ENCODE measurements at regions not wholly inside any gene's neighbourhood (a gene's known extent, or its start where the extent isn't known, plus 50 kb on each side); places are given as distances from the start of the nearest gene placed in this dataset.

DNA sequence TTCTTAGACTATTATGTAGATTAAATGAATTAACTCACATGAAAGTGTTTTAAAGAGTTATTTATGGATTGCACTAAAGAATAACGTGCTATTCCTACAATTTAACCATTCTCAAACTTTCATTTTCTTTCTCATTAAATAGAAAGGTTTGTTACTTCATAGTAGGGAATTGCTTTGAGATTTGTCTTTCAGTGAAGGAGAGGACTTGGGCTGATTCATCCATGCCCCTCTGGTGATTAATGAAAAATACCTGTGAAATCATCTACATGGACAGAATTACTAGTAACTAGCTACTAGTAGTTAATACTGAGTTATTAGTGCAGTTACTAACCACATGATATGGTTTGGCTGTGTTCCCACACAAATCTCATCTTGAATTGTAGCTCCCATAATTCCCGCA lies 275.8 kb upstream of the CDH20 start:
- in situ Hi-C loops (cut with HindIII; ENCODE audit: low pct_unique_long_range_greater_than_20kb, low sequenced_read_pairs): no loop called here
- no peak for DNase-seq (ENCODE audit: low read depth, low spot score)

DNA sequence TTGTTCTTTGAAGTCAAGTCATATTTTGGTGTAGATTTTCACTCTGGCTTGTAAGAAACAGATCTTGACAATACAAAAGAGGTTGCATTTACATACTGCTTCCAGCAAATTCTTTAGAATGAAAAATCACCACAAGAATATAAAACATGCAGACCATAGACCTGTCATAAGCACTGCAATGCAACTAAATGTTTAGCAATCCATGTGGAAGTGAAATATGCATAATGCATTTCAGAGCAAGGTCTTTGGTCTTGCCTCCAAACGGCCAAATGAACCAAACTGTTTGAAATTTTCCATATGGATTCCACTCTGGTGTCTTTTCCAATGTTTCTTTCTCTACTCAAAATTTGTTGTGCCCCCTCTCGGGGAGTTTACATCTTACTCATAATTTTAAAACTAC lies 271.0 kb upstream of the CDH20 start:
- in situ Hi-C loops (cut with HindIII; ENCODE audit: low pct_unique_long_range_greater_than_20kb, low sequenced_read_pairs): no loop called here
- no peak for DNase-seq (ENCODE audit: low read depth, low spot score)

DNA sequence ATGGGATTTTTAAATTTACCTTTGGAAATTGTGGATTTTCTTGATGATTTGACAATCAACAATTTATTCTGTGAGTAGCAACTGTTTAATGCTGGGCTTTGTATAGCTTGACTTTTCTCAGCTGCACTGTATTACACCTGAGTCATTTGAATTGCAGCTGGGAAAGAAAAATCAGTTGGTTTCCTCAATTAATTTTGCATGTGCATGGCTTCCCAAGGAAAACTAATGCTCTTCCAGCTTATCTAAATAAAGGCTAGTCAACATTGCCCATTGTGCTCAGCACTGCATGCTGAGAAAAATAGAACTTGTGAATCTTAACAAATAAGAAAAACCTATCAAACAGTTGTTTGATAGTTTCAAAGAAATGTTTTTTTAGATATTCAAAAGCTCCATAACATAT lies 268.3 kb upstream of the CDH20 start:
- no peak for DNase-seq (ENCODE audit: low read depth, low spot score)
- in situ Hi-C loops (cut with HindIII; ENCODE audit: low pct_unique_long_range_greater_than_20kb, low sequenced_read_pairs): no loop called here

DNA sequence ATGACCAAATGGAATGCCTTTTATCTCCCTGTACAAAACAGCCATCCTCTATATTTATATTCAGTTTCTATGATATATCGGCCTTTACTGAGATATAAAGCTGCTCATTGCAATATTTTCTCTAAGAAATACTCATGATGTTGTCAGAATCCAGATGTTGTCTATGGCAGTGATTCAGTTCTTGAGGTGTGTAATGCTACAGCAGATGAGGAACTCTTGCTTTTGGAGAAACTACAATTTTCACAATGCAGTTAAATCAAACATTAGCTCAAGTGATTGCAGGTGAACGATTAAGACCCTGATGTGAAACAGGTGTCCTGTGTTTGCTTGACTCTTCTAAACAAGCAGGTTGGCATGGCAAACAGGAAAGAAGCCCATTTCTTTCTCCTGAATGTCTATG lies 256.2 kb upstream of the CDH20 start:
- no peak for DNase-seq (ENCODE audit: low read depth, low spot score)
- in situ Hi-C loops (cut with HindIII; ENCODE audit: low pct_unique_long_range_greater_than_20kb, low sequenced_read_pairs): no loop called here

DNA sequence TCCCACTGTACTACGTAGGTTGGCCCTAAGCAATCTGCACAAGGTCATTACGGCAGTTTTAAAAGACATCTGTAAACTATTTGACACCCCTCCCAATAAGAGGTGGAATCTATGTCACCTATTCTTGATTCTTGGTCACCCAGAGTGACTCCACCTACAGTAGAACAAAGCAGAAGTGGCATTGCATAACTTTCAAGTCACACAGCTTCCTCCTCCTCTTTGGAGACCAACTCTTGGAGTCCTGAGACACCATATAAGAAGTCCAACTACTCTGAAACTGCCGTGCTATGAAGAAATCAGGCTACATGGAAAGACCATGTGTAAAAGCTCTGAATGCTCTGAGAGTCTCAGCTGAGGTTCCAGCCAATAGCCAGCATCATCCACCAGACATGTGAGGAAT lies 253.5 kb upstream of the CDH20 start:
- no peak for DNase-seq (ENCODE audit: low read depth, low spot score)
- in situ Hi-C loops (cut with HindIII; ENCODE audit: low pct_unique_long_range_greater_than_20kb, low sequenced_read_pairs): no loop called here

DNA sequence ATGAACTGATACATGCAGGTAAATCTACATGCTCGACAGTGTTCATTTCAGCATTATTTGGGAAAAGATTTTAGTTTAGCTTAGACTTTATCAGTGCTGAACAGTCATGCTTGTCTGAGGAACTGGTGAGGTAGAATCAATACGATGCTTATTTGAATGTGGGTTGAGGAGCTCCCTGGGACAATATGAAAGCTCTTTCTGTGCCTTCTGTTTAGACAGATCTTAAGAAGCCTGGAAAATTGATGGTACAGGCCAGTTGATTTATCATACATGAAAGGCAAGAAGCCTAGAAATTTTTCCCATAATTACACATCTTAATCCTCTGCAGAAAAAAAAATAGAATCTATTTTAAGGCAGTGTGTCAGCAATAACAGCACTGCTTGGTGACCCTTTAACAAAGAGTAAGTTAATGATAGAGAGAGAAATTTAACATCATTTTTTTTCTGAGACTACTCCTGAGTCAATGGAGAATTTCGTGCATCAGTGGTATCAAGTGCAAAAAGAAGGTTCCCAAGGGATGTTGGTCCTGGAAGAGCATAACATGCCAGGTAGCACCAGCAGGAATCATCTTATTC lies 252.2 kb upstream of the CDH20 start:
- in situ Hi-C loops (cut with HindIII; ENCODE audit: low pct_unique_long_range_greater_than_20kb, low sequenced_read_pairs): no loop called here
- no peak for DNase-seq (ENCODE audit: low read depth, low spot score)

DNA sequence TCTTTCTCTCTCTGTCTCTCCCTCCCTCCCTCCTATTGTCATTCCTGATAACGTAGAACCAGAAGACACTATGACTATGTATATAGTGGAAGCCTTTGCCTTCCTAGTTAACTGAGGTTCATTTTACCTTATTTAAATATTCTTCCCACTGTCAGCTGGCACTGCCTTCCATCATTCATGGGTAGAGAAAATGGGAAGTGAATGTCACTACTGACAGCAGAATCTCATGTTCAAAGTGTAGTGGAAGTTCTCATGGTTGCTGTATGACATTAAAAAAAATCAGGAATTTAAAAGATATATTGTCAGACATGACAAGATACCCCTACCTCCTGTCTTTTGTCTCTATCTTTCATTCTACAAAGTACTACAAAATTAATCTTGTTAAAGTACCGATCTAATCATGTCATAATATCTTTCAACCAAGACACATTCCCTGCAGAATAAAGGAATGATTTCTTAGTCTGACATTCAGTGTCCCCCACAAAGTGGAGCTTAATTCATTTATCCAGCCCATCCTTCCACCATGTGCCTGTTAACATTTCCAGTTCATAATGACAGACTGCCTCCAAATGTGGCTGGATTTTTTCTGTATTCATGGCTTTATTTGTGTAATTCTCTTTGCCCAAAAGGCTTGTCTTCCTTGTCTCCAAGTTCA lies 250.1 kb upstream of the CDH20 start:
- in situ Hi-C loops (cut with HindIII; ENCODE audit: low pct_unique_long_range_greater_than_20kb, low sequenced_read_pairs): no loop called here
- no peak for DNase-seq (ENCODE audit: low read depth, low spot score)

DNA sequence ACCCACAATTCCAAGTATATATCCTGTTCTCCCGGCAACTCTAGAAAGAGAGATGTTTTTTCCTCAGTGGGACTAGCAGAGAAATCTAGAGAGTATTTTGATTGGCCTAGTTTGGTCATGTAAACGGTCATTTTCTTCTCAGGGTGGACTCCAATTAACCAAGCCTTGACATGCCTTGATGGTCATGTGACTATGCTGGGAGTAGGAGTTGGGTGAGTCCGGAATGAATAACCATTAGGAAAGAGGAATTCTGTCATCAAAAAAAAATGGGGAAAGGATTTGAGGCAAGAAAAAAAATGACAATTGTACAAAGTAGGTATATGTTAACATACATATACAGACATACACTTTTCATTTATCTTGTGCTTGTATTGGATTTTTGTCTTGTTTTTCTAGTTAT lies 248.2 kb upstream of the CDH20 start:
- in situ Hi-C loops (cut with HindIII; ENCODE audit: low pct_unique_long_range_greater_than_20kb, low sequenced_read_pairs): no loop called here
- DNase-seq (ENCODE audit: low read depth, low spot score): no peak

DNA sequence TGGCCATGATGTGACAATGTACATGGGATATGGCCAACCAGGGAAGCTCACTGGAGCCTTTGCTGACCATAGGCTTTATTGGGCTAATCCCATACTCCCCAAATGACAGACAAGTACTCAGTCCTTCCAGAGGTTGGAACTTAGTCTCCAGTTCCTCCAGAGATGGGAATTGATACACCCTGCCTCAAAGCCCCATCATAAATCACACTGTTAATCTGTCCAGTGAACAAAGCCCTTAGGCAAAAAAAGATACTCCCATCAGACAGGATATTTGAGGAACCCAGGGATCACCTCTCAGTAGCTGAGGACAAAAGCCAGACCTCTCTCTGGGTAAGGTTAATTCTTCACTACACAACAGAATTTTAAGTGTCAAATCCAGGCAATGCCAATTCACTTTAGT lies 247.5 kb upstream of the CDH20 start:
- DNase-seq (ENCODE audit: low read depth, low spot score): no peak
- in situ Hi-C loops (cut with HindIII; ENCODE audit: low pct_unique_long_range_greater_than_20kb, low sequenced_read_pairs): no loop called here

DNA sequence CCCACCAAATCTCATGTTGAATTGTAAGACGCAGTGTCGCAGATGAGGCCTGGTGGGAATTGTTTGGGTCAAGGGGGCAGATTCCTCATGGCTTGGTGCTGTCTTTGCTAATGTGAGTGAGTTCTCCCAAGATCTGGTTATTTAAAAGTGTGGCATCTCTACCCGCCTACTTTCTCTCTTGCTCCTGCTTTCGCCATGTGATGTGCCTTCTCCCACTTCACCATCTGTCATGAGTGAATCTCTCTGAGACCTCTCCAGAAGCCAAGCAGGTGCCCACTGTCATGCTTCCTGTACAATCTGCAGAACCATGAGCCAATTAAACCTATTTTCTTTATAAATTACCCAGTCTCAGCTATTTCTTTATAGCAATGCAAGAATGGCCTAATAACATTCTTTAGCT lies 246.6 kb upstream of the CDH20 start:
- in situ Hi-C loops (cut with HindIII; ENCODE audit: low pct_unique_long_range_greater_than_20kb, low sequenced_read_pairs): no loop called here

DNA sequence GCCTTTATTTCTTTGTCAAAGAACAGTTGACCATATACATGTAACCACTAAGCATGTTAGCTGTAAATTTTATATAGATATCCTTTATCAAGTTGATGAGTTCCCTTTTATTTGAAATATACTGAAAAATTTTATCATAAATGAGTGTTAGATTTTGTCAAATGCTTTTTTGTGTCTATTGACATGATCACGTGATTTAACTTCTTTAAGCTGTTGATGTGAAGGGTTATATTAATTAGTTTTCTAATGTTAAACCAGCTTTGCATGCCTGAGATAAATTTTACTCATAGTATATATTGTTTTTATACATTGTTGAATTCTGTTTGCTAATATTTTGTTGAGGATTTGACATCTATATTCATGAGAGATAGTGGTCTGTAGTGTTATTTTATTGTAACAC lies 241.9 kb upstream of the CDH20 start:
- in situ Hi-C loops (cut with HindIII; ENCODE audit: low pct_unique_long_range_greater_than_20kb, low sequenced_read_pairs): no loop called here
- no peak for DNase-seq (ENCODE audit: low read depth, low spot score)

More for the DNA sequence above, 246.6 kb upstream of the CDH20 start:
- no peak for DNase-seq (ENCODE audit: low read depth, low spot score)

DNA sequence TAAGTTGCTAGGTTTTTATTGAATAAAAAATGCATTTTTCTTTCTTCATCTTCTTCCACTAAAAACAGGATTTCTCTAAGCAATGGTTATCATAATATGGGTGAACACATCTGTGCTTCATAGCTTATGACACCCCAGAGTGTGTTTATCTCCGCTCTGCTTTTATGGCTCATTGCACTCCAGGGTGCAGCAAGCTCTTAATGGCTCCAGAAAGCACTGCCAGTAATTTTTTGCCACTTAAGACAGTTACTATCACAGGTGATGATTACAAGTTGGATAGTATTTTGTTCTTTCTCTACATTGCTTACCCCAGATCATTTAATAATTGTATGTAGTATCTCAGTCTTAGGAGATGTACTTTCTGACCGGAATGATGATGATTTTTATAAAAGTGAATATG lies 239.3 kb upstream of the CDH20 start:
- in situ Hi-C loops (cut with HindIII; ENCODE audit: low pct_unique_long_range_greater_than_20kb, low sequenced_read_pairs): no loop called here
- no peak for DNase-seq (ENCODE audit: low read depth, low spot score)

DNA sequence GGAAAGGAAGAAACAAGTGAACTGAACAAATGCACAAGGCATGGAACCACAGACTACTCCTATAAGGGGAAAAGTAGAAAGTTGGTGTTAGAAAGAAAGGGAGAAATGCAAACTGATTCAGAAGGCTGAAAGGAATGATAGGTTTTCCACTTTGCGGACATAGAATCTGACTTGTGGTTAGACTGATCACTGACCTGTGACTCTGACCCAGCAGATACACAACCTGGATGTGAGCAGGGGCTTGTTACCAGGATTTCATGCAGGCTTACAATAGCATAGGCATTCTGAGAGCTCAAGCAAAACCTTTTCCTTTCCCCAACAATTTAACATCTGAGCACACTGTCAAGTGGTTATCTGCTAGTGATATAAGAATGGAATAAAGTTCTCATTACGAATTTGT lies 237.0 kb upstream of the CDH20 start:
- in situ Hi-C loops (cut with HindIII; ENCODE audit: low pct_unique_long_range_greater_than_20kb, low sequenced_read_pairs): no loop called here
- DNase-seq (ENCODE audit: low read depth, low spot score): no peak

DNA sequence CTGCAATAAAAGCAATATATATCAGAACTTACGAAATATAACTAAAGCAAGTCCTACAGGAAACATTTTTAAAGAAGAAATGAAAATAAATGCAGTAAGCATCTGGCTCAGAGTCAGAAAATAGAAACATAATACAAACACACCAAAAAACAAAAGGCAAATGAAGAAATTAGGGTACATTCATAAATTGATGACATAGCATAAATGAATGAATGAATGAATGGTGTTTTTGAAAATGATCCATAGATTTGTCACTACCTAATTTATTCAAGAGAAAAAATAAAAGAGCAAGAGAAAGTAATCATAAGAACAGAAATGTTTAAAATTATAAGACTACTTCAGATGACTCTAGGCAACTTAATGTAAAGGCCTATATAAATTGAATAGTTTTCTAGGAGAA lies 226.1 kb upstream of the CDH20 start:
- in situ Hi-C loops (cut with HindIII; ENCODE audit: low pct_unique_long_range_greater_than_20kb, low sequenced_read_pairs): no loop called here
- DNase-seq (ENCODE audit: low read depth, low spot score): no peak

DNA sequence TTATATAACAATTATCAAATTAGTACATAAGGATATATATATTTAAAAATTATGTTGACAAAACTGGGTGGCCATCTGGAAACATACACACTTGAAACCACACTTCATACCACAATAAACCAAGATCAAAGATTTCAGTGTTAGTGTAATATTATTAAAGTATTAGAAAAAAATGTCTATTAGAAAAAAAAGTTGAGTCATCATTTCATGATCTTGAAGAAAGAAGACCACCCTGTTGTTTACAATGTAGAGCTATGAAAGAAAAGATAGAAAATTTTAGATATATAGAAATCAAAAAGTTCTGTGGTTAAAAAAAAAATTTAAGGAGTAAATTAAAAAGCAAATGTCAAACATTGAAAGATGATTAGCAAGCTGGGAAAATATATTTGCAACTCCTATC lies 224.5 kb upstream of the CDH20 start:
- no peak for DNase-seq (ENCODE audit: low read depth, low spot score)
- in situ Hi-C loops (cut with HindIII; ENCODE audit: low pct_unique_long_range_greater_than_20kb, low sequenced_read_pairs): no loop called here

DNA sequence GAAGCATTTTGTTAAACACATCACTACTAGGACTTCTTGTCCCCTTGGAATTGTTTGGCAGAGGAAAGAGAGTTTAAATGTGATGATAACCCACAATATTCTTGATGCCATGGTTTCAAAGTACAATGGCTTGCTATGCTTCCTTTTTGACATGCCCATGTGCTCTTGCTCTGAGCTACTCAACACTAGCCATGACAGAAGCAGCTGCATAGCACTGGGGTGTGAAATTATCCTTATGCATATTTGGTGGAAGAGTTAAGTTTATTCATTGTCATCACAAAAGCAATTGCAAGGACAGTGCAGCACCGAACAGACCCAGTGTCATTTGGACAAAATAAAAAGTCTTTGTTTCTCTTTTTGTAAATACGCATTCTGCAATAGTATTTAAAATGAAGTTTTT lies 209.9 kb upstream of the CDH20 start:
- DNase-seq (ENCODE audit: low read depth, low spot score): no peak
- in situ Hi-C loops (cut with HindIII; ENCODE audit: low pct_unique_long_range_greater_than_20kb, low sequenced_read_pairs): no loop called here

DNA sequence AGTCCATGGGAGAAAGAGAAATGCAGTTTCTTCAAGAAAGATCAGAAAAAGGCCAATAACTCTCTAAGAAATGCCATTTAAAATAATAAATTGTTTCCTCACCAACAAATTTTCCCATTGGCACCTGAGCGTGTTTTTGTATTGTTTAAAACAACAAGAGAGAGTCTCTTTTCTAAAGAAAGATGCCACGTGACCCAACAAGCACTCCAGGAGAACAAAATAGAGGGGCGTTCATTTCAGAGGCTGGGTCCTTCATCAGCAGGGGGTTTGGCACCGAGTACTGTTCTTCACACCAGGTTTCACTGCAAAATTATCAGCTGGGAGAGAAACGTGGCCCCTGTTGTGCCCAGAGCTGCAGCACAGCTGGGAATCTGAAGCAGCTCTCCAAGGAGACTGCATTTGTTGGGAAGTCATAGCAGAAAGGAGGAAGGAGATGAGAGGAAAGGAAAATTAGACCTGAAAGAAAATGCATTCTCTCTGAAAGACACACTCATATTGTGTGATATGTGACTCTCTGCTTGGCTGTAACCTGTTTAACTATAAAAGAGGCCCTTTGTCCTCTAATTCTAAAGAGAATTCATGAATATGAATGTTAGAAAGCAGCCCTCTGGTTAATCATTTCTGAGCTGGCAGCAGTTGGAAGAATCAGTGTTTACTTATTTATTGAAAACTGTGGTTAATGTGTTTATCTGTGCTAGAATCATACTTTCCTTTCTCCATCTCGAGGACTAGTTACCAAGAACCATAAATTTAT lies 205.3 kb upstream of the CDH20 start:
- in situ Hi-C loops (cut with HindIII; ENCODE audit: low pct_unique_long_range_greater_than_20kb, low sequenced_read_pairs): no loop called here
- DNase-seq (ENCODE audit: low read depth, low spot score): peak; percentile 8

DNA sequence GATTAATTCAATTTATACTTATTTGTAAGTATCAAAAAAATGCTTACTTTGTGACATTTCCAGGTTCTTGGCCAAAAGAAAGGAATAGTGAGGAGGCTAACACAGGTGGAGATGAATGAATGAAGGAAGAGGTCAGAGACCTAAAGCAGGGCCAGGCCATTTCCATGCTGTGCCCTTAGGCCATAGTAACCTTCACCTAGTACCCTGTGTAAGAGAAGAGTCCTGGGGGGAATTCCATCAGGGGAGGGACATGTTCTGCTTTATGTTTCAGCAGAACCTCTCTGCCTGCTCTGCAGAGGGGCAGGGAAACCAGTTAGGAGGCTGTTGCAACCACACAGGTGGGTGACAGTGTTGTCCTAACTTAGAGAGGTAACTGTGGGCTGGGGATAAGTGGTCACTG lies 204.2 kb upstream of the CDH20 start:
- no peak for DNase-seq (ENCODE audit: low read depth, low spot score)
- in situ Hi-C loops (cut with HindIII; ENCODE audit: low pct_unique_long_range_greater_than_20kb, low sequenced_read_pairs): no loop called here

DNA sequence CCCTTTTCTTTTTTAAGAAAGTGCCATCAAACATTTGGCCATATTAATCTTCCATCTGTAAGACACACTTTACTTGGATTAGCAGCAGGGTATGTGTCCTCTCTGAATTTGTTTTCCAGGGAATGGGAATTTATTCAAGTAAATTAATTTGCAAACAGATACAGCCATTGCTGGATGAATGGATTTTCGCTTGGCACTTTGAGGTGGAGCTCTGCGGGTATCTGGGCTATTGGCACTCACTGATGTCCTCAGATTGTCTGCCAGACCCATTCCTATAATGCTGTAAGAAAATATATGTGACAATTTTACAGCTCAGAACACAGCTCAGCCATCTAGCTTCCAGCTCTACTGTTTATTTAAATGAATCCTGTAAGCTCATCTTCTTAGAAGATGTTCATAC lies 201.2 kb upstream of the CDH20 start:
- in situ Hi-C loops (cut with HindIII; ENCODE audit: low pct_unique_long_range_greater_than_20kb, low sequenced_read_pairs): no loop called here
- no peak for DNase-seq (ENCODE audit: low read depth, low spot score)

Data from SK-MEL-5 (cell line).